ENCODE measurements at regions not wholly inside any gene's neighbourhood (a gene's known extent, or its start where the extent isn't known, plus 50 kb on each side); places are given as distances from the start of the nearest gene placed in this dataset.
"Not testable (repeated sequence)": the region's sequence is repeated elsewhere in the genome, so short reads cannot be mapped to it uniquely, and the experiment has no call there.

DNA sequence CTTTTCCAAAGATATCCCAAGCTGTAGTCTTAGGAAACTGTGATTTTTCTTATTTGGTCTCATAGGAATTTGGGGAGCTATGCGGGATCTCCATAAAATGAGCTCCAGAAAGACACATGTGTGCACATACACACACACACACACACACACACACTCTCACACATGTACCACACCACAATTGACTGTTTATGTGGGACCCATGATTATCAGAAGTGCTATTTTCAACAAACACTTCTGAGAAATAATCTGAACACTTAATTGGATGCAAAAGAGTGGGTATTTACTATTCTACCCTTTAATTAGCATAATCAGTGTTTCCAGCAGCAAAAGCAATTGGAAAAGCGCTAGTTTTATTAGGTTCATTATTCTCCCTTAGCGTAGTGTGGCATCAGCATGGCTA is 150.4 kb upstream of the ALDH3B2 start:
- TF ChIP-seq CTCF, POLR2A (IDR thresholded peaks at IDR 0.05): not testable (repeated sequence)
